Ishikawa (cell line): ENCODE measurements at regions not wholly inside any gene's neighbourhood (a gene's known extent, or its start where the extent isn't known, plus 50 kb on each side); places are given as distances from the start of the nearest gene placed in this dataset.

Source experiments
- TAF1 ChIP-seq: IDR thresholded peaks from 2 replicates; pipeline ENCODE4 v1.6.1; 2012; ENCODE audit warnings: low read depth, mild to moderate bottlenecking
- TF ChIP-seq, protein P1 (sequence below): IDR thresholded peaks from 2 replicates; pipeline ENCODE4 v1.6.1; 2012; ENCODE audit warnings: low read depth, mild to moderate bottlenecking

- TF ChIP-seq, protein P1, sequence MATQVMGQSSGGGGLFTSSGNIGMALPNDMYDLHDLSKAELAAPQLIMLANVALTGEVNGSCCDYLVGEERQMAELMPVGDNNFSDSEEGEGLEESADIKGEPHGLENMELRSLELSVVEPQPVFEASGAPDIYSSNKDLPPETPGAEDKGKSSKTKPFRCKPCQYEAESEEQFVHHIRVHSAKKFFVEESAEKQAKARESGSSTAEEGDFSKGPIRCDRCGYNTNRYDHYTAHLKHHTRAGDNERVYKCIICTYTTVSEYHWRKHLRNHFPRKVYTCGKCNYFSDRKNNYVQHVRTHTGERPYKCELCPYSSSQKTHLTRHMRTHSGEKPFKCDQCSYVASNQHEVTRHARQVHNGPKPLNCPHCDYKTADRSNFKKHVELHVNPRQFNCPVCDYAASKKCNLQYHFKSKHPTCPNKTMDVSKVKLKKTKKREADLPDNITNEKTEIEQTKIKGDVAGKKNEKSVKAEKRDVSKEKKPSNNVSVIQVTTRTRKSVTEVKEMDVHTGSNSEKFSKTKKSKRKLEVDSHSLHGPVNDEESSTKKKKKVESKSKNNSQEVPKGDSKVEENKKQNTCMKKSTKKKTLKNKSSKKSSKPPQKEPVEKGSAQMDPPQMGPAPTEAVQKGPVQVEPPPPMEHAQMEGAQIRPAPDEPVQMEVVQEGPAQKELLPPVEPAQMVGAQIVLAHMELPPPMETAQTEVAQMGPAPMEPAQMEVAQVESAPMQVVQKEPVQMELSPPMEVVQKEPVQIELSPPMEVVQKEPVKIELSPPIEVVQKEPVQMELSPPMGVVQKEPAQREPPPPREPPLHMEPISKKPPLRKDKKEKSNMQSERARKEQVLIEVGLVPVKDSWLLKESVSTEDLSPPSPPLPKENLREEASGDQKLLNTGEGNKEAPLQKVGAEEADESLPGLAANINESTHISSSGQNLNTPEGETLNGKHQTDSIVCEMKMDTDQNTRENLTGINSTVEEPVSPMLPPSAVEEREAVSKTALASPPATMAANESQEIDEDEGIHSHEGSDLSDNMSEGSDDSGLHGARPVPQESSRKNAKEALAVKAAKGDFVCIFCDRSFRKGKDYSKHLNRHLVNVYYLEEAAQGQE: no peak
- no peak for TF ChIP-seq TAF1
These were observed 109.0 kb upstream of the GATA6 start for GRCh38 chr18:22060361-22060760.
